Brain microvascular endothelial cell (primary cell): ENCODE measurements at regions not wholly inside any gene's neighbourhood (a gene's known extent, or its start where the extent isn't known, plus 50 kb on each side); places are given as distances from the start of the nearest gene placed in this dataset.

Experiments
- DNase-seq: peaks from one replicate; pipeline ENCODE4 v3.0.0-alpha.2; 2020
- H3K27ac ChIP-seq: fragments of 250-450 bp; sonication (Bioruptor Pico); 2 replicates; pipeline ENCODE4 v1.5.1; 2020; ENCODE audit warnings: mild to moderate bottlenecking, moderate library complexity
- H3K27me3 ChIP-seq: fragments of 250-450 bp; sonication (Bioruptor Pico); replicated peaks from 2 replicates; pipeline ENCODE4 v1.5.1; 2020; ENCODE audit warnings: mild to moderate bottlenecking
- H3K36me3 ChIP-seq: fragments of 250-450 bp; sonication (Bioruptor Pico); replicated peaks from 2 replicates; pipeline ENCODE4 v1.5.1; 2020; ENCODE audit warnings: mild to moderate bottlenecking
- H3K4me3 ChIP-seq: 2 replicates; pipeline ENCODE4 v1.5.1; 2011; ENCODE audit warnings: low read depth, mild to moderate bottlenecking, control low read depth, low read length, moderate library complexity
- in situ Hi-C: cut with HindIII; loops from 2 replicates; pipeline ENCODE4 v1.10.0; 2017; ENCODE audit warnings: low sequenced_read_pairs, low pct_ligation_motif_present
- TF ChIP-seq, protein P1 (sequence below): IDR thresholded peaks from 2 replicates; pipeline ENCODE4 v1.5.1; 2011; ENCODE audit warnings: low read depth, mild to moderate bottlenecking, moderate library complexity, low read length, control low read depth, inconsistent platforms; ENCODE audit errors: missing control alignments

DNA sequence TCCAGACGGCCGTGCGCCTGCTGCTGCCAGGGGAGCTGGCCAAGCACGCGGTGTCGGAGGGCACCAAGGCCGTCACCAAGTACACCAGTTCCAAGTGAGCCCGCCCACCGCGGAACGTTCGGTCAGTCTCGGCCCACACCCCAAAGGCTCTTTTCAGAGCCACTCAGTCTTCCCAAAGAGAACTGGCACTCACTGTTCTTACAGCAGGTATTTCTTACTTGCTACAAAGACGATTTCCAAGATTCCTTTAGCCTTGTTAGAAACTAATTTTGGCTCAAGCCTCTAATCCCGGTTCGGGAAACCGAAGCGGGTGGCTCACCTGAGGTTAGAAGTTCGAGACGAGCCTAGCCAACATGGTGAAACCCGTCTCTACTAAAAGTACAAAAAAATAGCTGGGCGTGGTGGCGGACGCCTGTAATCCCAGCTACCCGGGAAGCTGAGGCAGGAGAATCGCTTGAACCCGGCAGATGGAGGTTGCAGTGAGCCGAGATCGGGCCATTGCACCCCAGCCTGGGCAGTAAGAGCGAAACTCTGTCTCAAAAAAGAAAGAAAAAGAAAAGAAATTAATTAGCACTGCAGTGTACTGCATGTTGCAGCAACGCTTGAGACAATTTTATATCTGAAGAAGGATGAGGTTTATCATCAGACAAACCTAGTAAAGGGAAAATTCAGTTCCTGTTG lies 73.1 kb downstream of the OR2B2 start:
- peak; percentile 42 for DNase-seq
- peak overlapping the region; percentile 96 for H3K27ac ChIP-seq
- H3K36me3 ChIP-seq, result no peaks in the 10 kb centered on the region
- TF ChIP-seq, protein P1, sequence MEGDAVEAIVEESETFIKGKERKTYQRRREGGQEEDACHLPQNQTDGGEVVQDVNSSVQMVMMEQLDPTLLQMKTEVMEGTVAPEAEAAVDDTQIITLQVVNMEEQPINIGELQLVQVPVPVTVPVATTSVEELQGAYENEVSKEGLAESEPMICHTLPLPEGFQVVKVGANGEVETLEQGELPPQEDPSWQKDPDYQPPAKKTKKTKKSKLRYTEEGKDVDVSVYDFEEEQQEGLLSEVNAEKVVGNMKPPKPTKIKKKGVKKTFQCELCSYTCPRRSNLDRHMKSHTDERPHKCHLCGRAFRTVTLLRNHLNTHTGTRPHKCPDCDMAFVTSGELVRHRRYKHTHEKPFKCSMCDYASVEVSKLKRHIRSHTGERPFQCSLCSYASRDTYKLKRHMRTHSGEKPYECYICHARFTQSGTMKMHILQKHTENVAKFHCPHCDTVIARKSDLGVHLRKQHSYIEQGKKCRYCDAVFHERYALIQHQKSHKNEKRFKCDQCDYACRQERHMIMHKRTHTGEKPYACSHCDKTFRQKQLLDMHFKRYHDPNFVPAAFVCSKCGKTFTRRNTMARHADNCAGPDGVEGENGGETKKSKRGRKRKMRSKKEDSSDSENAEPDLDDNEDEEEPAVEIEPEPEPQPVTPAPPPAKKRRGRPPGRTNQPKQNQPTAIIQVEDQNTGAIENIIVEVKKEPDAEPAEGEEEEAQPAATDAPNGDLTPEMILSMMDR, result no peak
- in situ Hi-C loops, result no loop called here
- H3K27me3 ChIP-seq, result no peaks in the 10 kb centered on the region
- H3K4me3 ChIP-seq, result peak overlapping the region; percentile 61

DNA sequence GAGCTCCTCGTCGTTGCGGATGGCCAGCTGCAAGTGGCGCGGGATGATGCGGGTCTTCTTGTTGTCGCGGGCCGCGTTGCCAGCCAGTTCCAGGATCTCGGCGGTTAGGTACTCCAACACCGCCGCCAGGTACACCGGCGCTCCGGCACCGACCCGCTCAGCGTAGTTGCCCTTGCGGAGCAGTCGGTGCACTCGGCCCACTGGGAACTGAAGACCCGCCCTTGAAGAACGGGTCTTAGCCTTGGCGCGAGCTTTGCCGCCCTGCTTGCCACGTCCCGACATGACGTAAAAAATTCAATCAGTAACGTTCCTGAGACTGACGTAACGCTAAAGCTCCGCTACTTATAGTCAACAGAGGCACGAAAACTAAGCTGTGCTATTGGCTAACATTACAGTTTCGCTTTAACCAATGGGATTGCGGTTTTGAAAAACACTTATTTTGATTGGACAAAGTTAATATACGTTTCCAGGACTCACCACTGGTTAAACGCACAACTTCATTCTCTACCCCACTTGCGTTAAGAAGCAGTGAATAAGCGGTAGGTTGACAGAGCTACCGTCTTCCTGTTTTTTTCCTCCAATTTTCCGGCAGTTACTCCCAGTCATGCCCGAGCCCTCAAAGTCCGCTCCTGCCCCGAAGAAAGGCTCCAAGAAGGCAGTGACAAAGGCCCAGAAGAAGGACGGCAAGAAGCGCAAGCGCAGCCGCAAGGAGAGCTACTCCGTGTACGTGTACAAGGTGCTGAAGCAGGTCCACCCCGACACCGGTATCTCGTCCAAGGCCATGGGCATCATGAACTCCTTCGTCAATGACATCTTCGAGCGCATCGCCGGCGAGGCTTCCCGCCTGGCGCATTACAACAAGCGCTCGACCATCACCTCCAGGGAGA lies 73.9 kb downstream of the OR2B2 start:
- in situ Hi-C loops, result no loop called here
- DNase-seq, result peak; percentile 98
- TF ChIP-seq, protein P1, result no peak

DNA sequence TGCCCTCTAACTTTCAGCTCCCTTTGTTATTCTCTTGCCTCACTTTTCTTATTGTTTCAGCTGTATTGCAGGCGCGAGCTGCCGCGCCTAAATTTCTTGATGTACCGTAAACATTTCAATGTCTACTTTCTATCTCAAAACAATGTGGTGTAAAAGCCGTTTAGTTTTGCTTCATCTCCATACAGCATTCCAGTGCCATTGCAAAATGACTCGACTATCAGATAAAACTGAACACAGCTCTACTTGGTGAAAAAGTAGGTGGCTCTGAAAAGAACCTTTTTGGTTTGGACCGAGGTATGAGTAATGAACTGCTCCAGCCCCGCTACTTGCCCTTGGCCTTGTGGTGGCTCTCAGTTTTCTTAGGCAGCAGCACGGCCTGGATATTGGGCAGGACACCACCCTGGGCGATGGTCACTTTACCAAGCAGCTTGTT lies 74.6 kb downstream of the OR2B2 start:
- Histone ChIP-seq H3K36me3 (no peaks in the 10 kb centered on the region), H3K4me3 (peak overlapping the region; percentile 61), H3K27ac (peak overlapping the region; percentile 96), H3K27me3 (no peaks in the 10 kb centered on the region)
- peak; percentile 44 for DNase-seq
- in situ Hi-C loops, result no loop called here
- TF ChIP-seq, protein P1, result no peak

More for the DNA sequence above, 73.9 kb downstream of the OR2B2 start:
- Histone ChIP-seq H3K36me3 (no peaks in the 10 kb centered on the region), H3K27ac (peak overlapping the region; percentile 96), H3K27me3 (no peaks in the 10 kb centered on the region), H3K4me3 (peak overlapping the region; percentile 61)

DNA sequence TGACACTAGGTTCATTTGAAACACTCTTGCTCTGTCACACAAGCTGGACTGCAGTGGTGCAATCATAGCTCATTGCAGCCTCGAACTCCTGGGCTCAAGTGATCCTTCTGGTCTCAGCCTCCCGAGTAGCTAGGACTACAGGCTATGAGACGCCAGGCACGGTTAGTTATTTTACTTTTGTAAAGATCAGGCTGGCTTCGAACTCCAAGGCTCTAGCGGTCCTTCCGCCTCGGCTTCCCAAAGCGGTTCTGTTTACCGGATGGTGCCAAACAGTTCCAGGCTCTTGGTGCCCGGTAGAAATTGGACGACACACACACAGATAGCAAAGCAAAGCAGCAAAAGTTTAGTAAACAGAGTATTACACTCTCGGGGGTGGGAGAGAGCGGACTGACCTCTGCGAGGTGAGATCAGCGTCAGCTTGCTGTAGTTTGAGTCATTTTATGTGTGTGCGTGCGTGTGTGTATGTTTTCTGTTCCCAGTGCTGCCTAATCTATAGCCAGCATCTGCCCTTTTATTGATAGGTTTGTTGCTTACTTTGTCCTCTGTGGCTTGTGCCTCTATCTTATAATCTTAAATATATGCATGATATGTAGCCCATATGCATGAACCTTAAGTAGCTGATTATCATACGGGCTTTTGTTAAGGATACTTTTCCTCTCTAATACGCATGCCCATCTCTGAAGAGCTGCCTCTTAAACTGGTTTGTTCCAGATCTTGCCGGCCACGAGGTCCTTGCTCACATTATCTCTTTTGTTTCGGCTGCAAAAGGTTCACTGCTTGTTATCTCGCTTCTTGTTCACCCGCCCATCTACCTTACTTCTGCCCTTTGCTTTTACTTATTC lies 75.2 kb downstream of the OR2B2 start:
- DNase-seq, result peak; percentile 85
- in situ Hi-C loops, result no loop called here
- Histone ChIP-seq H3K4me3 (peak overlapping the region; percentile 61), H3K36me3 (no peaks in the 10 kb centered on the region), H3K27me3 (no peaks in the 10 kb centered on the region), H3K27ac (peak overlapping the region; percentile 96)
- TF ChIP-seq, protein P1, result no peak

DNA sequence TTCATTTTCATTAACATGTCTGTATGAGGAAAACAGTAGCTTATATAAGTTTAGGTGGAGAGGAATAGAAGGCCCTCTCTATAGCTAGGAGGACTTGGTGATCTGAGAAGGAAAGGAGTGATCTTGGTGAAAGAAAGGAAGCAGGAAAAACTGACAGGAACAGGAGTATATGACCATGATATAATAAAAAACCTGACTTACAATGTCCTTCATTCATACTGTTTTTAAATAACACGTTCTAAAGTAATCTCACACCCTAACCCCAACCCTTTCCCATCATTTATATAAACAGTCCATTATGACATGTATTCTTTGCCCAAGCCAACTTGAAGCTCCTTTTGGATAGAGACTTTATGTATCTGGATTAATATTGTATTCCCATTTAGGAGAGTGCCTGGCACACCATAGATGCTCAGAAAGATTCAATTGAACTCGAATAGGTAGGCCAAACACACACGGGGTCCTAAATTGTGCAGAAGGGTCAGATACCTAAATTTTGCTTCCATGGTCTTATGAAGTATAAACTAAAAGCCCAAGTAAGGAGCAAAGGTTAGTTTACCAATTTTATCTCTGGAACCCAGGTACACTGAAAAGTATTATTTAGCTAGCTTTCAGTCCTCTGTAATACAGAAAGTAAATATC lies 75.9 kb downstream of the OR2B2 start:
- Histone ChIP-seq H3K4me3 (peak overlapping the region; percentile 61), H3K27me3 (no peaks in the 10 kb centered on the region), H3K36me3 (no peaks in the 10 kb centered on the region), H3K27ac (peak overlapping the region; percentile 96)
- in situ Hi-C loops, result no loop called here
- TF ChIP-seq, protein P1, result no peak
- no peak for DNase-seq
